ENCODE measurements at regions not wholly inside any gene's neighbourhood (a gene's known extent, or its start where the extent isn't known, plus 50 kb on each side); places are given as distances from the start of the nearest gene placed in this dataset.

GRCh38 chr2:62573137-62573731 lies 67.2 kb upstream of the TMEM17 start:
- no peaks in the 10 kb centered on the region for H3K36me3 ChIP-seq (ENCODE audit: insufficient read depth, low read length)
- H3K27me3 ChIP-seq (ENCODE audit: low read length): no peaks in the 10 kb centered on the region
- H3K4me1 ChIP-seq (ENCODE audit: low read length): no peaks in the 10 kb centered on the region
- no peak overlapping the region for H3K27ac ChIP-seq (ENCODE audit: low read length)
- no peak overlapping the region for H2AFZ ChIP-seq (ENCODE audit: low read length)
- H3K9me3 ChIP-seq (ENCODE audit: low read length): no peaks in the 10 kb centered on the region
- DNase-seq: no peak
- H4K20me1 ChIP-seq (ENCODE audit: insufficient read depth, low read depth, low read length): no peaks in the 10 kb centered on the region
- no peak overlapping the region for H3K4me3 ChIP-seq (ENCODE audit: low read length)
- no peaks in the 10 kb centered on the region for H3K9me2 ChIP-seq (replicated peaks; ENCODE audit: insufficient read depth, low read length)
- no peak overlapping the region for H3K4me2 ChIP-seq (ENCODE audit: low read depth, low read length, poor library complexity, severe bottlenecking)
- H3K9ac ChIP-seq (ENCODE audit: low read length): no peak overlapping the region
- H3K79me2 ChIP-seq (ENCODE audit: low read length): no peaks in the 10 kb centered on the region

GRCh38 chr2:62570861-62571698 lies 65.1 kb upstream of the TMEM17 start:
- Histone ChIP-seq H3K36me3 (ENCODE audit: insufficient read depth, low read length) (no peaks in the 10 kb centered on the region), H3K9me3 (ENCODE audit: low read length) (no peaks in the 10 kb centered on the region), H4K20me1 (ENCODE audit: insufficient read depth, low read depth, low read length) (no peaks in the 10 kb centered on the region), H3K79me2 (ENCODE audit: low read length) (no peaks in the 10 kb centered on the region), H3K27ac (ENCODE audit: low read length) (no peak overlapping the region), H3K4me1 (ENCODE audit: low read length) (no peaks in the 10 kb centered on the region), H3K4me2 (ENCODE audit: low read depth, low read length, poor library complexity, severe bottlenecking) (no peak overlapping the region), H3K9me2 (replicated peaks; ENCODE audit: insufficient read depth, low read length) (no peaks in the 10 kb centered on the region), H3K4me3 (ENCODE audit: low read length) (no peak overlapping the region), H3K9ac (ENCODE audit: low read length) (no peak overlapping the region), H3K27me3 (ENCODE audit: low read length) (no peaks in the 10 kb centered on the region), H2AFZ (ENCODE audit: low read length) (no peak overlapping the region)
- no peak for DNase-seq

- Histone ChIP-seq H3K27me3 (ENCODE audit: low read length) (no peaks in the 10 kb centered on the region), H3K27ac (ENCODE audit: low read length) (no peak overlapping the region), H3K9me3 (ENCODE audit: low read length) (no peaks in the 10 kb centered on the region), H3K9ac (ENCODE audit: low read length) (no peak overlapping the region), H3K36me3 (ENCODE audit: insufficient read depth, low read length) (no peaks in the 10 kb centered on the region), H3K4me3 (ENCODE audit: low read length) (no peak overlapping the region), H4K20me1 (ENCODE audit: insufficient read depth, low read depth, low read length) (no peaks in the 10 kb centered on the region), H3K9me2 (replicated peaks; ENCODE audit: insufficient read depth, low read length) (no peaks in the 10 kb centered on the region), H3K79me2 (ENCODE audit: low read length) (no peaks in the 10 kb centered on the region), H2AFZ (ENCODE audit: low read length) (no peak overlapping the region), H3K4me2 (ENCODE audit: low read depth, low read length, poor library complexity, severe bottlenecking) (no peak overlapping the region), H3K4me1 (ENCODE audit: low read length) (no peaks in the 10 kb centered on the region)
- no peak for DNase-seq
Measured at GRCh38 chr2:62569907-62570841, 64.2 kb upstream of the TMEM17 start.

- Histone ChIP-seq H3K4me2 (ENCODE audit: low read depth, low read length, poor library complexity, severe bottlenecking) (no peak overlapping the region), H3K4me1 (ENCODE audit: low read length) (no peaks in the 10 kb centered on the region), H3K79me2 (ENCODE audit: low read length) (no peaks in the 10 kb centered on the region), H3K9me2 (replicated peaks; ENCODE audit: insufficient read depth, low read length) (no peaks in the 10 kb centered on the region), H3K4me3 (ENCODE audit: low read length) (no peak overlapping the region), H4K20me1 (ENCODE audit: insufficient read depth, low read depth, low read length) (no peaks in the 10 kb centered on the region), H2AFZ (ENCODE audit: low read length) (no peak overlapping the region), H3K36me3 (ENCODE audit: insufficient read depth, low read length) (no peaks in the 10 kb centered on the region), H3K27ac (ENCODE audit: low read length) (no peak overlapping the region), H3K9me3 (ENCODE audit: low read length) (no peaks in the 10 kb centered on the region), H3K27me3 (ENCODE audit: low read length) (no peaks in the 10 kb centered on the region), H3K9ac (ENCODE audit: low read length) (no peak overlapping the region)
- DNase-seq: no peak
Measured at GRCh38 chr2:62568983-62569837, 63.2 kb upstream of the TMEM17 start.

GRCh38 chr2:62568074-62568473 lies 62.1 kb upstream of the TMEM17 start:
- H3K9ac ChIP-seq (ENCODE audit: low read length): no peak overlapping the region
- DNase-seq: no peak
- no peaks in the 10 kb centered on the region for H3K36me3 ChIP-seq (ENCODE audit: insufficient read depth, low read length)
- H3K4me1 ChIP-seq (ENCODE audit: low read length): no peaks in the 10 kb centered on the region
- H3K4me2 ChIP-seq (ENCODE audit: low read depth, low read length, poor library complexity, severe bottlenecking): no peak overlapping the region
- H3K27me3 ChIP-seq (ENCODE audit: low read length): no peaks in the 10 kb centered on the region
- H3K27ac ChIP-seq (ENCODE audit: low read length): no peak overlapping the region
- no peak overlapping the region for H3K4me3 ChIP-seq (ENCODE audit: low read length)
- H3K79me2 ChIP-seq (ENCODE audit: low read length): no peaks in the 10 kb centered on the region
- no peaks in the 10 kb centered on the region for H3K9me3 ChIP-seq (ENCODE audit: low read length)
- no peaks in the 10 kb centered on the region for H3K9me2 ChIP-seq (replicated peaks; ENCODE audit: insufficient read depth, low read length)
- H4K20me1 ChIP-seq (ENCODE audit: insufficient read depth, low read depth, low read length): no peaks in the 10 kb centered on the region
- H2AFZ ChIP-seq (ENCODE audit: low read length): no peak overlapping the region

- H3K4me2 ChIP-seq (ENCODE audit: low read depth, low read length, poor library complexity, severe bottlenecking): no peak overlapping the region
Measured at GRCh38 chr2:62567669-62568068, 61.7 kb upstream of the TMEM17 start.

GRCh38 chr2:62566847-62567246 lies 60.9 kb upstream of the TMEM17 start:
- Histone ChIP-seq H3K9ac (ENCODE audit: low read length) (no peak overlapping the region), H3K79me2 (ENCODE audit: low read length) (no peaks in the 10 kb centered on the region), H3K27ac (ENCODE audit: low read length) (no peak overlapping the region), H4K20me1 (ENCODE audit: insufficient read depth, low read depth, low read length) (no peaks in the 10 kb centered on the region), H3K36me3 (ENCODE audit: insufficient read depth, low read length) (no peaks in the 10 kb centered on the region), H3K4me1 (ENCODE audit: low read length) (no peaks in the 10 kb centered on the region), H3K4me3 (ENCODE audit: low read length) (no peak overlapping the region), H3K9me2 (replicated peaks; ENCODE audit: insufficient read depth, low read length) (no peaks in the 10 kb centered on the region), H2AFZ (ENCODE audit: low read length) (no peak overlapping the region), H3K4me2 (ENCODE audit: low read depth, low read length, poor library complexity, severe bottlenecking) (no peak overlapping the region), H3K27me3 (ENCODE audit: low read length) (no peaks in the 10 kb centered on the region), H3K9me3 (ENCODE audit: low read length) (no peaks in the 10 kb centered on the region)
- no peak for DNase-seq

More at GRCh38 chr2:62567669-62568068, 61.7 kb upstream of the TMEM17 start:
- Histone ChIP-seq H3K4me3 (ENCODE audit: low read length) (no peak overlapping the region), H3K9me2 (replicated peaks; ENCODE audit: insufficient read depth, low read length) (no peaks in the 10 kb centered on the region), H3K27me3 (ENCODE audit: low read length) (no peaks in the 10 kb centered on the region), H3K9me3 (ENCODE audit: low read length) (no peaks in the 10 kb centered on the region), H4K20me1 (ENCODE audit: insufficient read depth, low read depth, low read length) (no peaks in the 10 kb centered on the region), H3K27ac (ENCODE audit: low read length) (no peak overlapping the region), H3K4me1 (ENCODE audit: low read length) (no peaks in the 10 kb centered on the region), H3K36me3 (ENCODE audit: insufficient read depth, low read length) (no peaks in the 10 kb centered on the region), H3K79me2 (ENCODE audit: low read length) (no peaks in the 10 kb centered on the region), H2AFZ (ENCODE audit: low read length) (no peak overlapping the region), H3K9ac (ENCODE audit: low read length) (no peak overlapping the region)
- DNase-seq: no peak

Measured in Karpas-422 (cell line).